ENCODE measurements at regions not wholly inside any gene's neighbourhood (a gene's known extent, or its start where the extent isn't known, plus 50 kb on each side); places are given as distances from the start of the nearest gene placed in this dataset.
"Not testable (repeated sequence)": the region's sequence is repeated elsewhere in the genome, so short reads cannot be mapped to it uniquely, and the experiment has no call there.

GRCh38 chr12:43237238-43237879 lies 314.6 kb downstream of the ADAMTS20 start:
- TF ChIP-seq, protein P1, sequence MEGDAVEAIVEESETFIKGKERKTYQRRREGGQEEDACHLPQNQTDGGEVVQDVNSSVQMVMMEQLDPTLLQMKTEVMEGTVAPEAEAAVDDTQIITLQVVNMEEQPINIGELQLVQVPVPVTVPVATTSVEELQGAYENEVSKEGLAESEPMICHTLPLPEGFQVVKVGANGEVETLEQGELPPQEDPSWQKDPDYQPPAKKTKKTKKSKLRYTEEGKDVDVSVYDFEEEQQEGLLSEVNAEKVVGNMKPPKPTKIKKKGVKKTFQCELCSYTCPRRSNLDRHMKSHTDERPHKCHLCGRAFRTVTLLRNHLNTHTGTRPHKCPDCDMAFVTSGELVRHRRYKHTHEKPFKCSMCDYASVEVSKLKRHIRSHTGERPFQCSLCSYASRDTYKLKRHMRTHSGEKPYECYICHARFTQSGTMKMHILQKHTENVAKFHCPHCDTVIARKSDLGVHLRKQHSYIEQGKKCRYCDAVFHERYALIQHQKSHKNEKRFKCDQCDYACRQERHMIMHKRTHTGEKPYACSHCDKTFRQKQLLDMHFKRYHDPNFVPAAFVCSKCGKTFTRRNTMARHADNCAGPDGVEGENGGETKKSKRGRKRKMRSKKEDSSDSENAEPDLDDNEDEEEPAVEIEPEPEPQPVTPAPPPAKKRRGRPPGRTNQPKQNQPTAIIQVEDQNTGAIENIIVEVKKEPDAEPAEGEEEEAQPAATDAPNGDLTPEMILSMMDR (IDR thresholded peaks at IDR 0.05; ENCODE audit: low read depth, low read length, missing control alignments), result no peak
- DNase-seq (ENCODE audit: extremely low read depth, low read depth), result no peak
- H3K4me3 ChIP-seq (replicated peaks; ENCODE audit: low read depth, low read length), result no peak overlapping the region

DNA sequence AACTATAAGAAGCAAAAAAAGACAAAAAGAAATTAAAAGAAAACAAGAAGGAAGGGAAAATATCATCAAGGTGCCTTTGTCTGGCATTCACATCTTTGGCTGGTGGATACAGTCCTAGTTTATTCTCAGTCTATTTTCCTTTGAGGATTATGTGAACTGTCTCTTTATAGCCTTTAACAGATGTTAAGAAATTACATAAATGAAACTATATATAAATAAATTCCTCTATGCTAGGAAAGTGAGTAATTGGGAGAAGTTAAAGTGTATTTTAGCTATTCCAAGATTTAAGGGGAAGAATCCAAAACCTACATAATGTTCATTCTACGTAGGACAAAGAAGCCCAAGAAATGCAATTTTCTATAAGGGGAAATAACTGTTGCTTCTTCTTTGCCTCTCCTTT lies 316.3 kb downstream of the ADAMTS20 start:
- DNase-seq (ENCODE audit: extremely low read depth, low read depth), result no peak

DNA sequence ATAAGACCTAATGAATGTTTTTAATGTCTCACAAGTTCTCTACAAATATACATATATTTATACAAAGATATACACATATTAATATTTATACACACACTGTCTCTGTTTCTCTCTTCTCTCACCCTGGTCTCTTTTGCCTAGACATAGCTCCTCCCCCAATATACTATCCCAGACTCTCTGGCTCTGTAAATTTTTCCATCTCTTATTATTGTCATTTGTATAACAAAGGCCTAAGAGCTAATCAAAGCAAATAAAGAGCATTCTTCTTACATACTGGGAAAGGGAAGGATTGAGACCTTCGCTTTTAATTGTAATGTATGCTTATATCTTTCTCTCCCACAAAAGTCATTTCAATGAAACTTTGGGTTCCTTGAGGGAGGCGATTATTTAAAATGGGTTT lies 318.1 kb downstream of the ADAMTS20 start:
- TF ChIP-seq, protein P1 (IDR thresholded peaks at IDR 0.05; ENCODE audit: low read depth, low read length, missing control alignments), result no peak
- DNase-seq (ENCODE audit: extremely low read depth, low read depth), result no peak
- H3K4me3 ChIP-seq (replicated peaks; ENCODE audit: low read depth, low read length), result no peak overlapping the region

More for the DNA sequence above, 316.3 kb downstream of the ADAMTS20 start:
- TF ChIP-seq, protein P1 (IDR thresholded peaks at IDR 0.05; ENCODE audit: low read depth, low read length, missing control alignments), result no peak
- no peak overlapping the region for H3K4me3 ChIP-seq (replicated peaks; ENCODE audit: low read depth, low read length)

- TF ChIP-seq, protein P1 (IDR thresholded peaks at IDR 0.05; ENCODE audit: low read depth, low read length, missing control alignments), result no peak
- no peak for DNase-seq (ENCODE audit: extremely low read depth, low read depth)
- no peak overlapping the region for H3K4me3 ChIP-seq (replicated peaks; ENCODE audit: low read depth, low read length)
These were observed 325.9 kb downstream of the ADAMTS20 start for GRCh38 chr12:43226151-43226550.

DNA sequence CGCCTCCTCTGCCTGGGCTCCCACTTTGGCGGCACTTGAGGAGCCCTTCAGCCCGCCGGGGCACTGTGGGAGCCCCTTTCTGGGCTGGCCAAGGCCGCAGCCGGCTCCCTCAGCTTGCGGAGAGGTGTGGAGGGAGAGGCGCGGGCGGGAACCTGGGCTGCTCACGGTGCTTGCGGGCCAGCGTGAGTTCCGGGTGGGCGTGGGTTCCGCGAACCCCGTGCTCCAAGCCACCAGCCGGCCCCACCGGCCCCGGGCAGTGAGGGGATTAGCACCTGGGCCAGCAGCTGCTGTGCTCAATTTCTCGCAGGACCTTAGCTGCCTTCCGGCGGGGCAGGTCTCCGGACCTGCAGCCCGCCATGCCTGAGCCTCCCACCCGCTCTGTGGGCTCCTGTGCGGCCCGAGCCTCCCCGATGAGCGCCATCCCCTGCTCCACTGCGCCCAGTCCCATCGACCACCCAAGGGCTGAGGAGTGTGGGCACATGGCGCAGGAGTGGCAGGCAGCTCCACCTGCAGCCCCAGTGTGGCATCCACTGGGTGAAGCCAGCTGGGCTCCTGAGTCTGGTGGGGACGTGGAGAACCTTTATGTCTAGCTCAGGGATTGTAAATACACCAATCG lies 327.7 kb downstream of the ADAMTS20 start:
- H3K4me3 ChIP-seq (replicated peaks; ENCODE audit: low read depth, low read length); DNase-seq (ENCODE audit: extremely low read depth, low read depth): not testable (repeated sequence)

DNA sequence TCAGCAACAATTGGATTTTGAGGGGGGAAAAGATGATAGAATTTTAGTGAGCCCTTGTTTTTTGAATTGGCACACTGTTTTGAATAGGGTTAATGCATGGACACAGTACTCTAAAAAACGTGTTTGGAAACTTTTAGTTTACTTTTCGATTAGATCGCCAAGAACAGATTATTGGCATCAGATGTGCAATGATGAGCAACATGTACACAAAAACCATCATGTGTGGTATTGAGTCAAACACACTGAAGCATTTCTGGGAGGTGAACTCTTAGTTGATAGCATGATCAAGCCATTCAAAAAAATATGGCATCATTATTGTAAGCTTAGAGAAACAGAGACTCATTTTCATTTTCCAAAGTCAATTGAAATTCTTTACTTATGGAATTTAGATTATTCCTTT lies 329.2 kb downstream of the ADAMTS20 start:
- H3K4me3 ChIP-seq (replicated peaks; ENCODE audit: low read depth, low read length), result no peak overlapping the region
- DNase-seq (ENCODE audit: extremely low read depth, low read depth), result no peak
- TF ChIP-seq, protein P1 (IDR thresholded peaks at IDR 0.05; ENCODE audit: low read depth, low read length, missing control alignments), result no peak

DNA sequence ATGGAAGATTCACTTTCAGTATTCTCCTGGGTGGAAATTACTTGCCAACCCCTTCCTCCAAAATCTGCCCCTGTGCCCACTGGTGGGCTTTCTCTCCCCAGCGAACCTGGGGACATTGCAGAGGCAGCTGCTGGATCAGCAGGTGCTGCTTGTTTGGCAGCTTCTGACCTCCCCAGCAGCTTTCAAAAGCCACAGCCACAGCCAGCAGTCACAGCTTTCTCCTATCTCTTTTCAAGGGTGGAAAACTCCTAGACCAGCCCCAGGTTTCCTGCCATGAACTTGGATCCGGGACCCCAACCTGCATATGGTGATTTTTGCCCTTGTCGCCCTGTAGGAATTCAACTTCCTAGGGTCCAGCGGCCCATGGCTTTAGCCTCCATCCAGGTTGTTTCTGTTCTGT lies 330.8 kb downstream of the ADAMTS20 start:
- DNase-seq (ENCODE audit: extremely low read depth, low read depth), result no peak
- H3K4me3 ChIP-seq (replicated peaks; ENCODE audit: low read depth, low read length), result no peak overlapping the region
- TF ChIP-seq, protein P1 (IDR thresholded peaks at IDR 0.05; ENCODE audit: low read depth, low read length, missing control alignments), result no peak
